HG02938 (cell line): ENCODE measurements at regions not wholly inside any gene's neighbourhood (a gene's known extent, or its start where the extent isn't known, plus 50 kb on each side); places are given as distances from the start of the nearest gene placed in this dataset.

Experiments
- ATAC-seq: cut with Tn5 transposase; IDR thresholded peaks from one replicate; pipeline ENCODE4 v1.9.1; 2021; ENCODE audit warnings: mild to moderate bottlenecking, moderate library complexity; ENCODE audit not compliant: unreplicated experiment

- no peak for ATAC-seq
These were observed 657.1 kb upstream of the BRINP3 start for GRCh38 chr1:191134796-191135195.

- no peak for ATAC-seq
These were observed 662.4 kb upstream of the BRINP3 start for GRCh38 chr1:191140038-191140437.

GRCh38 chr1:191142748-191143147, 665.1 kb upstream of the BRINP3 start:
- ATAC-seq: no peak

- ATAC-seq: no peak
These were observed 668.2 kb upstream of the BRINP3 start for GRCh38 chr1:191145834-191146233.

GRCh38 chr1:191151321-191151807, 673.7 kb upstream of the BRINP3 start:
- no peak for ATAC-seq

GRCh38 chr1:191152776-191153175, 675.1 kb upstream of the BRINP3 start:
- no peak for ATAC-seq

- ATAC-seq: no peak
These were observed 677.5 kb upstream of the BRINP3 start for GRCh38 chr1:191155178-191155577.

- ATAC-seq: no peak
These were observed 683.2 kb upstream of the BRINP3 start for GRCh38 chr1:191160837-191161236.

GRCh38 chr1:191162762-191163161, 685.1 kb upstream of the BRINP3 start:
- no peak for ATAC-seq

- no peak for ATAC-seq
These were observed 686.0 kb upstream of the BRINP3 start for GRCh38 chr1:191163621-191164020.

- ATAC-seq: peak; percentile 98
These were observed 696.6 kb upstream of the BRINP3 start for GRCh38 chr1:191174298-191174697.

GRCh38 chr1:191176131-191176530, 698.5 kb upstream of the BRINP3 start:
- no peak for ATAC-seq

GRCh38 chr1:191206513-191207207, 729.0 kb upstream of the BRINP3 start:
- ATAC-seq: no peak

GRCh38 chr1:191222206-191222605, 744.5 kb upstream of the BRINP3 start:
- ATAC-seq: no peak

- no peak for ATAC-seq
These were observed 763.3 kb upstream of the BRINP3 start for GRCh38 chr1:191240925-191241324.

GRCh38 chr1:191255354-191256054, 777.8 kb upstream of the BRINP3 start:
- ATAC-seq: no peak

GRCh38 chr1:191256917-191257316, 779.3 kb upstream of the BRINP3 start:
- no peak for ATAC-seq

- no peak for ATAC-seq
These were observed 782.4 kb upstream of the BRINP3 start for GRCh38 chr1:191260056-191260455.

- no peak for ATAC-seq
These were observed 783.4 kb upstream of the BRINP3 start for GRCh38 chr1:191261111-191261510.

GRCh38 chr1:191279266-191279800, 801.7 kb upstream of the BRINP3 start:
- ATAC-seq: no peak

- no peak for ATAC-seq
These were observed 806.5 kb upstream of the BRINP3 start for GRCh38 chr1:191284175-191284574.

GRCh38 chr1:191290441-191290840, 812.8 kb upstream of the BRINP3 start:
- no peak for ATAC-seq
